ENCODE measurements at regions not wholly inside any gene's neighbourhood (a gene's known extent, or its start where the extent isn't known, plus 50 kb on each side); places are given as distances from the start of the nearest gene placed in this dataset.
"Not testable (repeated sequence)": the region's sequence is repeated elsewhere in the genome, so short reads cannot be mapped to it uniquely, and the experiment has no call there.

GRCh38 chr7:17099974-17100509 lies 198.4 kb upstream of the AHR start:
- TF ChIP-seq SP1 (IDR thresholded peaks at IDR 0.05; ENCODE audit: low read depth, low read length); CTCF (IDR thresholded peaks at IDR 0.05 in 2 of 3, conservative IDR thresholded peaks at IDR 0.05 in 1 of 3; ENCODE audit: control insufficient read depth in 2 of 3, extremely low read depth in 1 of 3, insufficient read depth in 1 of 3, low read depth in 3 of 3, low read length in 3 of 3); RFX5 (IDR thresholded peaks at IDR 0.05; ENCODE audit: low read depth, low read length); KAT2A (conservative IDR thresholded peaks at IDR 0.05; ENCODE audit: control insufficient read depth, low read depth, low read length); POLR2A (IDR thresholded peaks at IDR 0.05; ENCODE audit: low read depth, low read length); CEBPB (IDR thresholded peaks at IDR 0.05; ENCODE audit: borderline replicate concordance in 1 of 2, low read depth in 2 of 2, low read length in 2 of 2): not testable (repeated sequence)
